Activated CD8-positive, alpha-beta T cell treated with anti-CD3 and anti-CD28 coated beads for 36 hours (primary cell): ENCODE measurements at regions not wholly inside any gene's neighbourhood (a gene's known extent, or its start where the extent isn't known, plus 50 kb on each side); places are given as distances from the start of the nearest gene placed in this dataset.

Source experiments
- ATAC-seq: fragments of 200-7000 bp; cut with Tn5 transposase; one replicate; pipeline ENCODE4 v1.10.0; 2021; ENCODE audit warnings: mild to moderate bottlenecking, moderate library complexity
- CTCF ChIA-PET: fragments of 350-600 bp; sonication (Branson Sonifier 250); formaldehyde crosslinking; loops from one replicate; lab custom pipeline; 2021; ENCODE audit warnings: antibody characterized with exemption; lab: Charles Lee
- POLR2A ChIA-PET: fragments of 350-600 bp; sonication (Branson Sonifier 250); formaldehyde crosslinking; loops from one replicate; lab custom pipeline; 2021; ENCODE audit warnings: antibody characterized with exemption; lab: Charles Lee
- DNase-seq: peaks from one replicate; pipeline ENCODE4 v3.0.0-alpha.2; 2020
- H3K27ac Mint-ChIP-seq: one replicate; pipeline ENCODE4 v1.8.0; 2021; ENCODE audit warnings: mild to moderate bottlenecking, mixed read lengths
- H3K27me3 Mint-ChIP-seq: one replicate; pipeline ENCODE4 v1.8.0; 2021; ENCODE audit warnings: mixed read lengths
- H3K36me3 Mint-ChIP-seq: one replicate; pipeline ENCODE4 v1.8.0; 2021; ENCODE audit warnings: low read depth, mixed read lengths
- H3K4me1 Mint-ChIP-seq: one replicate; pipeline ENCODE4 v1.8.0; 2021; ENCODE audit warnings: low read depth, mixed read lengths
- H3K4me3 Mint-ChIP-seq: one replicate; pipeline ENCODE4 v1.8.0; 2021; ENCODE audit warnings: mild to moderate bottlenecking, moderate library complexity, mixed read lengths
- H3K9me3 Mint-ChIP-seq: one replicate; pipeline ENCODE4 v1.8.0; 2021; ENCODE audit warnings: mixed read lengths
- intact Hi-C: fragments of 100-400 bp; cut with micrococcal nuclease; formaldehyde crosslinking; loops from one replicate; pipeline ENCODE4 v1.10.0; 2022
- TF ChIP-seq, protein P1 (sequence below): fragments of 200-600 bp; IDR thresholded peaks from one replicate; pipeline ENCODE4 v1.8.0; 2022; ENCODE audit warnings: antibody characterized with exemption, mild to moderate bottlenecking

DNA sequence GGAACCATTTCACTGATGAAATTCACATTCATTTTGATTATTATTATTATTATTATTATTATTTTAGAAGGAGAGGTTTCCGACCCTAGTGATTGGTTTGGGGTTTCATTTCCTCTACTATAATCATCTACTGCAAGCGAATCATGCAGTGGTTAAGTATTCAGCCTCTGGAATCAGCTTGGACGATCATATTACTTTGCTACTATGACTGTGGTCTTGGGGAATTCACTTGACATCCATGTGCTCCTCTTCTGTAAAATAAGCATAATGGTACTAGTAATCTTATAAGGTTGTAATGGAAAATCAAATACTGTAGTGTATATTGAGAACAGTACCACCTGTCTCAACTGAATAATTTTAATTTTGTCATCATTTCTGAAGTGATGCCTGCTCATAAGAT is 132.1 kb upstream of the SLC4A4 start:
- Mint-ChIP-seq H3K4me3 (no peak overlapping the region), H3K27ac (no peak overlapping the region), H3K4me1 (no peaks in the 10 kb centered on the region), H3K27me3 (no peaks in the 10 kb centered on the region), H3K9me3 (no peaks in the 10 kb centered on the region), H3K36me3 (no peaks in the 10 kb centered on the region)
- DNase-seq (no peak), ATAC-seq (no peak)
- ChIA-PET POLR2A (no interaction called here), CTCF (no interaction called here)
- intact Hi-C loops = no loop called here
- TF ChIP-seq, protein P1, sequence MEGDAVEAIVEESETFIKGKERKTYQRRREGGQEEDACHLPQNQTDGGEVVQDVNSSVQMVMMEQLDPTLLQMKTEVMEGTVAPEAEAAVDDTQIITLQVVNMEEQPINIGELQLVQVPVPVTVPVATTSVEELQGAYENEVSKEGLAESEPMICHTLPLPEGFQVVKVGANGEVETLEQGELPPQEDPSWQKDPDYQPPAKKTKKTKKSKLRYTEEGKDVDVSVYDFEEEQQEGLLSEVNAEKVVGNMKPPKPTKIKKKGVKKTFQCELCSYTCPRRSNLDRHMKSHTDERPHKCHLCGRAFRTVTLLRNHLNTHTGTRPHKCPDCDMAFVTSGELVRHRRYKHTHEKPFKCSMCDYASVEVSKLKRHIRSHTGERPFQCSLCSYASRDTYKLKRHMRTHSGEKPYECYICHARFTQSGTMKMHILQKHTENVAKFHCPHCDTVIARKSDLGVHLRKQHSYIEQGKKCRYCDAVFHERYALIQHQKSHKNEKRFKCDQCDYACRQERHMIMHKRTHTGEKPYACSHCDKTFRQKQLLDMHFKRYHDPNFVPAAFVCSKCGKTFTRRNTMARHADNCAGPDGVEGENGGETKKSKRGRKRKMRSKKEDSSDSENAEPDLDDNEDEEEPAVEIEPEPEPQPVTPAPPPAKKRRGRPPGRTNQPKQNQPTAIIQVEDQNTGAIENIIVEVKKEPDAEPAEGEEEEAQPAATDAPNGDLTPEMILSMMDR = no peak

DNA sequence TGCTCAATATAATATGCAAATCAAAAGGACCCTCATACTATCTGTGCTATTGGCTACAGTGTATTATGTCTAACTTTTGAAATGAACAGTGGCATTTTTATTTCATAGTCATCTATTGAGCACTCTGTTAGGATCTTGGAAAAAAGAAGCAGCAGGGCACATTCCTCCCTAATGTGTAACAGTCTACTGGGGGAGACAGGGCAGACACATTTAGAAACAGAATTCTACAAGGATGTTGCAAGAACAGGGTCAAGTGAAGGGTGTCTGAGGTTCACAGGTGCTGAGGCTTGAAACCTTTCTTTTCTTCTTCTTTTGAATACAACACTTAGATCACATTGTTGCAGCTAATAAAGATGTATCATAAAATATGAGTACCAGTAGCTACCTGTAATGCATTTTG is 129.7 kb upstream of the SLC4A4 start:
- no peaks in the 10 kb centered on the region for H3K36me3 Mint-ChIP-seq
- TF ChIP-seq, protein P1 = no peak
- CTCF ChIA-PET = no interaction called here
- POLR2A ChIA-PET = no interaction called here
- ATAC-seq (no peak), DNase-seq (no peak)
- H3K27me3 Mint-ChIP-seq = no peaks in the 10 kb centered on the region
- no peak overlapping the region for H3K27ac Mint-ChIP-seq
- intact Hi-C loops = no loop called here
- no peak overlapping the region for H3K4me3 Mint-ChIP-seq
- H3K9me3 Mint-ChIP-seq = no peaks in the 10 kb centered on the region
- H3K4me1 Mint-ChIP-seq = no peaks in the 10 kb centered on the region

DNA sequence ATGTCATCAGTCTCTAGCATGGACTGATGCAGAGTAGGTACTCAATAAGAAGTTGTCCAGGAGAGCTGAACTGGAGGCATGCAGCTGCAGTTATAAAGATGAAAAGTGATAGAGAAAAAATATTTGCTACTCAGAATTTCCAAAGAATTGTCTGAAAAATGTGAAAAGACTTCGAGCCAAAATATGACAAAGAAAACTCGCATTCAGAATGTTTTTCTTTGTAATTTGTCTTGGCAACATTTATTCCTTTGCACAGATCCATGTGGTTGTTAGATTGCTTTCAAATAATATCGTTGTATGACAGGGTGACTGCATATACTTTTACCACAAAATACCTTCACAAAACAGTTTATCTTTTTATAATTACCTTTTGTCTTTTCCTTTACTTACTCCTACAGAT is 128.0 kb upstream of the SLC4A4 start:
- POLR2A ChIA-PET = interaction anchor here (1.2 kb wide), 1 partner anchor 20 kb away, joined by 3 read pairs; no protein-coding TSS in a partner anchor
- Mint-ChIP-seq H3K4me1 (no peaks in the 10 kb centered on the region), H3K27me3 (no peaks in the 10 kb centered on the region), H3K9me3 (no peaks in the 10 kb centered on the region), H3K4me3 (no peak overlapping the region), H3K36me3 (no peaks in the 10 kb centered on the region), H3K27ac (no peak overlapping the region)
- intact Hi-C loops = no loop called here
- CTCF ChIA-PET = no interaction called here
- ATAC-seq (no peak), DNase-seq (no peak)
- TF ChIP-seq, protein P1 = no peak

DNA sequence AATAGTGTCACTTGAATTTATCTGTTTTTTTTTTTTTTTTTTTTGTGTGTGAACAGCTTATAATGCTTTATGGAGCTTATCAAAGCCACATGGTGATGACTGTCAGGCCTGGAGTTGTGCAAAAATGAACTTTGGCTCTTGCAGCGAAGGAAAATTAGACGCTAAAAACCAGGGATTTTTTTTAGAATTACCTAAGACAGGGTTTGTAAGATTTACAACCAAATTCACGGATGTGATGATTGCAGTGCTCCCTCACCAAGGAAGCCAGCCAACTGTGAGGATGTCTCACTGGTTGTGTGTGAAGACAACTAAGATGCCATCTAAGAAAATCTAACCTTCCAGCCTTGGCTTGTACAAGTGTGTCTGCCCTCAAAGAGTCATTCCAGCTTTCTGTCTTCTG is 127.1 kb upstream of the SLC4A4 start:
- CTCF ChIA-PET = no interaction called here

DNA sequence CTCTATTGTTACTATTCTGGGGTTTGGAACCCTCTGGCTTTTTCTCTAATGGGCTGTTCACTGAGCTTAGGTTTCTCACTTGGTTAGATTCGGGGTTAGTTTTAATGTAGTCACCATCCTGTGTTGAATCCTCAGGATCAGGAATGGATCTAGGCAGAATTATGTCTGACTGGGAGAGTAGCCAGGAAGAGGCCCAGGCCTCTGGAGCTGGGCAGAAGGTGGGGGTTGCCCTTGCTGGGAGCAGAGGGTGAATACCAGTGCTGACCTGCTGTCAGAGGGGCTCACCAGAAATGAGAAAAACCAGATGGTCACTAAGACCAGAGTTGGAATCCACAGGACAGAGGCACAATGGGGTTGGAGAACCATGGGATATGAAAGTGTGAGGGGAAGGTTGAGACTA is 126.6 kb upstream of the SLC4A4 start:
- ATAC-seq (no peak), DNase-seq (no peak)
- H3K4me1 Mint-ChIP-seq = no peaks in the 10 kb centered on the region
- ChIA-PET POLR2A (no interaction called here), CTCF (no interaction called here)
- H3K27ac Mint-ChIP-seq = no peak overlapping the region
- intact Hi-C loops = no loop called here
- no peaks in the 10 kb centered on the region for H3K27me3 Mint-ChIP-seq
- H3K36me3 Mint-ChIP-seq = no peaks in the 10 kb centered on the region
- no peak overlapping the region for H3K4me3 Mint-ChIP-seq
- H3K9me3 Mint-ChIP-seq = no peaks in the 10 kb centered on the region
- TF ChIP-seq, protein P1 = no peak

More for the DNA sequence above, 127.1 kb upstream of the SLC4A4 start:
- H3K4me1 Mint-ChIP-seq = no peaks in the 10 kb centered on the region
- ATAC-seq (no peak), DNase-seq (no peak)
- TF ChIP-seq, protein P1 = no peak
- H3K4me3 Mint-ChIP-seq = no peak overlapping the region
- POLR2A ChIA-PET = interaction anchor here (1.2 kb wide), 1 partner anchor 19 kb away, joined by 3 read pairs; no protein-coding TSS in a partner anchor
- H3K9me3 Mint-ChIP-seq = no peaks in the 10 kb centered on the region
- intact Hi-C loops = no loop called here
- H3K27ac Mint-ChIP-seq = no peak overlapping the region
- H3K27me3 Mint-ChIP-seq = no peaks in the 10 kb centered on the region
- no peaks in the 10 kb centered on the region for H3K36me3 Mint-ChIP-seq
